Ovary (tissue), 7 donors: ENCODE measurements at regions not wholly inside any gene's neighbourhood (a gene's known extent, or its start where the extent isn't known, plus 50 kb on each side); places are given as distances from the start of the nearest gene placed in this dataset.

Experiments
- DNase-seq, 5 donors: peaks; one replicate each; pipeline ENCODE4 v3.0.0-alpha.2; 2019 to 2020
- H3K27ac ChIP-seq, 2 donors: fragments of 200-600 bp; one replicate each; pipeline versions ENCODE4 v1.5.1 to v1.8.0; 2019 to 2022
- H3K27me3 ChIP-seq: fragments of 200-600 bp; one replicate; pipeline ENCODE4 v1.8.0; 2022
- H3K36me3 ChIP-seq: fragments of 200-600 bp; sonication (generic); one replicate; pipeline ENCODE4 v1.5.1; 2019
- H3K4me1 ChIP-seq: one replicate; pipeline ENCODE4 v1.8.1; 2013; ENCODE audit warnings: mild to moderate bottlenecking, moderate library complexity; ENCODE audit not compliant: insufficient read depth
- H3K4me3 ChIP-seq: fragments of 200-600 bp; sonication (generic); one replicate; pipeline ENCODE4 v1.5.1; 2017
- H3K9me3 ChIP-seq, 2 donors: fragments of 200-600 bp in 1 of 2; sonication (generic) in 1 of 2; one replicate each; pipeline versions ENCODE4 v1.5.1 to v1.8.1; 2013 to 2019; ENCODE audit warnings: mild to moderate bottlenecking in 1 of 2, moderate library complexity in 1 of 2
- CTCF ChIP-seq, 3 donors: fragments of 450-650 bp in 2 of 3; fragments of 200-600 bp in 1 of 3; IDR thresholded peaks; one replicate each; pipeline versions ENCODE4 v1.5.1 to v1.8.0; 2016 to 2022; ENCODE audit warnings: antibody characterized with exemption in 3 of 3, mild to moderate bottlenecking in 1 of 3
- EP300 ChIP-seq: sonication (generic); formaldehyde crosslinking; IDR thresholded peaks from one replicate; pipeline ENCODE4 v1.6.1; 2017; ENCODE audit warnings: antibody characterized with exemption
- POLR2A ChIP-seq: fragments of 450-650 bp; IDR thresholded peaks from one replicate; pipeline ENCODE4 v1.6.1; 2017; ENCODE audit warnings: antibody characterized with exemption, mild to moderate bottlenecking, moderate library complexity
- WGBS, 3 donors: extraction: QIAGEN DNeasy Blood & Tissue Kit in 1 of 3; methylation state at CpG; one replicate each; pipeline versions ENCODE4 v1.1.5 to v1.1.7; 2013 to 2017; 5-methylcytosine and 5-hydroxymethylcytosine counted together
- intact Hi-C, 4 donors: fragments of 100-400 bp; cut with DNase I; formaldehyde crosslinking; loops; one replicate each; pipeline versions ENCODE4 v1.11.0 to v1.15.1; 2022 to 2023
- donor health status: DM: no; HTN: no; CAD: no; lungs with moderate emphysema.
- donor health status: DM: no; HTN: no; CAD: no.
- donor health status: Bipolar disorder and iron deficiency.
- donor health status: DM: no; HTN: no; CAD: no.
- donor health status: DM: yes; HTN: yes; CAD: no.

GRCh38 chr4:181345931-181346330 lies 897.3 kb upstream of the TENM3 start:
- H3K36me3 ChIP-seq = no peaks in the 10 kb centered on the region
- no peak for DNase-seq
- no peaks in the 10 kb centered on the region for H3K27me3 ChIP-seq
- no peak overlapping the region for H3K27ac ChIP-seq
- intact Hi-C loops = no loop called here
- no peak overlapping the region for H3K4me3 ChIP-seq
- H3K4me1 ChIP-seq = no peaks in the 10 kb centered on the region
- H3K9me3 ChIP-seq = no peaks in the 10 kb centered on the region
- TF ChIP-seq POLR2A (no peak), EP300 (no peak), CTCF (IDR thresholded peaks at IDR 0.05) (no peak)

GRCh38 chr4:181350615-181351415 lies 892.4 kb upstream of the TENM3 start:
- 23 to 35% (median 24%) methylated on average over 9 of the region's 9 CpGs for WGBS, 3 donors
- no peaks in the 10 kb centered on the region for H3K36me3 ChIP-seq
- no peaks in the 10 kb centered on the region for H3K4me1 ChIP-seq
- no peaks in the 10 kb centered on the region for H3K27me3 ChIP-seq
- TF ChIP-seq POLR2A (no peak), CTCF (IDR thresholded peaks at IDR 0.05) (no peak), EP300 (no peak)
- H3K4me3 ChIP-seq = no peak overlapping the region
- no peaks in the 10 kb centered on the region for H3K9me3 ChIP-seq
- H3K27ac ChIP-seq = no peak overlapping the region
- no peak for DNase-seq
- intact Hi-C loops = no loop called here

GRCh38 chr4:181364504-181364903 lies 878.7 kb upstream of the TENM3 start:
- 45 to 57% (median 50%) methylated on average over 4 of the region's 4 CpGs for WGBS, 3 donors
- Histone ChIP-seq H3K4me1 (no peaks in the 10 kb centered on the region), H3K27me3 (no peaks in the 10 kb centered on the region), H3K27ac (no peak overlapping the region), H3K36me3 (no peaks in the 10 kb centered on the region), H3K9me3 (no peaks in the 10 kb centered on the region), H3K4me3 (no peak overlapping the region)
- no peak for DNase-seq
- intact Hi-C loops = no loop called here
- TF ChIP-seq CTCF (IDR thresholded peaks at IDR 0.05) (no peak), POLR2A (no peak), EP300 (no peak)

- H3K4me3 ChIP-seq = no peak overlapping the region
- no peaks in the 10 kb centered on the region for H3K27me3 ChIP-seq
- 96 to 97% (median 96%) methylated on average over 18 of the region's 18 CpGs for WGBS, 3 donors
- intact Hi-C loops = no loop called here
- no peaks in the 10 kb centered on the region for H3K9me3 ChIP-seq
- no peak for DNase-seq
- H3K4me1 ChIP-seq = no peaks in the 10 kb centered on the region
- TF ChIP-seq CTCF (IDR thresholded peaks at IDR 0.05) (no peak), POLR2A (no peak), EP300 (no peak)
- H3K36me3 ChIP-seq = no peaks in the 10 kb centered on the region
- H3K27ac ChIP-seq = no peak overlapping the region
Observed at GRCh38 chr4:181365671-181366070, 877.5 kb upstream of the TENM3 start.
